ENCODE measurements at regions not wholly inside any gene's neighbourhood (a gene's known extent, or its start where the extent isn't known, plus 50 kb on each side); places are given as distances from the start of the nearest gene placed in this dataset.
"Not testable (repeated sequence)": the region's sequence is repeated elsewhere in the genome, so short reads cannot be mapped to it uniquely, and the experiment has no call there.

- no peak for DNase-seq
These were observed 54.4 kb upstream of the IQCM start for GRCh38 chr4:149870008-149870407.

- DNase-seq: no peak
These were observed 66.1 kb upstream of the IQCM start for GRCh38 chr4:149881744-149882143.

- DNase-seq: no peak
These were observed 66.6 kb upstream of the IQCM start for GRCh38 chr4:149882251-149882650.

GRCh38 chr4:149884046-149884445 is 68.4 kb upstream of the IQCM start:
- no peak for DNase-seq

- no peak for DNase-seq
These were observed 69.0 kb upstream of the IQCM start for GRCh38 chr4:149884529-149885181.

- DNase-seq: no peak
These were observed 70.3 kb upstream of the IQCM start for GRCh38 chr4:149885896-149886295.

GRCh38 chr4:149886786-149887490 is 71.3 kb upstream of the IQCM start:
- no peak for DNase-seq

- DNase-seq: no peak
These were observed 74.3 kb upstream of the IQCM start for GRCh38 chr4:149889991-149890390.

- DNase-seq: no peak
These were observed 74.9 kb upstream of the IQCM start for GRCh38 chr4:149890531-149890930.

GRCh38 chr4:149891426-149891825 is 75.8 kb upstream of the IQCM start:
- no peak for DNase-seq

- DNase-seq: no peak
These were observed 80.8 kb upstream of the IQCM start for GRCh38 chr4:149896432-149896831.

GRCh38 chr4:149897783-149898182 is 82.1 kb upstream of the IQCM start:
- no peak for DNase-seq

- no peak for DNase-seq
These were observed 85.5 kb upstream of the IQCM start for GRCh38 chr4:149901128-149901527.

GRCh38 chr4:149902242-149902641 is 86.6 kb upstream of the IQCM start:
- DNase-seq: no peak

GRCh38 chr4:149910177-149910576 is 94.5 kb upstream of the IQCM start:
- no peak for DNase-seq

GRCh38 chr4:149910604-149911350 is 95.1 kb upstream of the IQCM start:
- no peak for DNase-seq

GRCh38 chr4:149911354-149911753 is 95.7 kb upstream of the IQCM start:
- no peak for DNase-seq

- no peak for DNase-seq
These were observed 96.4 kb upstream of the IQCM start for GRCh38 chr4:149912000-149912399.

GRCh38 chr4:149914119-149915115 is 98.8 kb upstream of the IQCM start:
- DNase-seq: peak; percentile 56

- not testable (repeated sequence) for DNase-seq
These were observed 100.1 kb upstream of the IQCM start for GRCh38 chr4:149915735-149916134.

- no peak for DNase-seq
These were observed 108.1 kb upstream of the IQCM start for GRCh38 chr4:149923736-149924135.

GRCh38 chr4:149927514-149927913 is 111.9 kb upstream of the IQCM start:
- no peak for DNase-seq

GRCh38 chr4:149928507-149928906 is 112.9 kb upstream of the IQCM start:
- no peak for DNase-seq
